DMS 273 treated with DMSO at 0.1 percent for 48 hours (cell line): ENCODE measurements at regions not wholly inside any gene's neighbourhood (a gene's known extent, or its start where the extent isn't known, plus 50 kb on each side); places are given as distances from the start of the nearest gene placed in this dataset.
A peak's percentile ranks its signal among the peaks of the same experiment; 100 is the strongest.

ENCODE experiments used
- DNase-seq: peaks from one replicate; lab custom pipeline; 2025; lab: John Stamatoyannopoulos, UW

GRCh38 chr7:10121631-10122030 is 852.0 kb upstream of the PHF14 start:
- no peak for DNase-seq

GRCh38 chr7:10122551-10123100 is 851.0 kb upstream of the PHF14 start:
- no peak for DNase-seq

GRCh38 chr7:10128748-10129147 is 844.9 kb upstream of the PHF14 start:
- peak; percentile 4 for DNase-seq

GRCh38 chr7:10138087-10138854 is 835.4 kb upstream of the PHF14 start:
- no peak for DNase-seq

GRCh38 chr7:10146271-10146670 is 827.4 kb upstream of the PHF14 start:
- DNase-seq: no peak

- no peak for DNase-seq
Measured at GRCh38 chr7:10156972-10157371, 816.7 kb upstream of the PHF14 start.

- DNase-seq: no peak
Measured at GRCh38 chr7:10181996-10182395, 791.7 kb upstream of the PHF14 start.

GRCh38 chr7:10192074-10192473 is 781.6 kb upstream of the PHF14 start:
- DNase-seq: peak; percentile 38

- no peak for DNase-seq
Measured at GRCh38 chr7:10205696-10206095, 768.0 kb upstream of the PHF14 start.

- DNase-seq: no peak
Measured at GRCh38 chr7:10210000-10210399, 763.7 kb upstream of the PHF14 start.

GRCh38 chr7:10211016-10211415 is 762.7 kb upstream of the PHF14 start:
- no peak for DNase-seq

GRCh38 chr7:10211861-10212260 is 761.8 kb upstream of the PHF14 start:
- no peak for DNase-seq

GRCh38 chr7:10212649-10213048 is 761.0 kb upstream of the PHF14 start:
- no peak for DNase-seq

- no peak for DNase-seq
Measured at GRCh38 chr7:10216462-10216861, 757.2 kb upstream of the PHF14 start.

- no peak for DNase-seq
Measured at GRCh38 chr7:10221084-10221483, 752.6 kb upstream of the PHF14 start.

GRCh38 chr7:10222976-10223375 is 750.7 kb upstream of the PHF14 start:
- no peak for DNase-seq

GRCh38 chr7:10225275-10225674 is 748.4 kb upstream of the PHF14 start:
- no peak for DNase-seq

GRCh38 chr7:10237306-10237705 is 736.4 kb upstream of the PHF14 start:
- DNase-seq: no peak

- DNase-seq: no peak
Measured at GRCh38 chr7:10238641-10239040, 735.0 kb upstream of the PHF14 start.

- DNase-seq: peak; percentile 59
Measured at GRCh38 chr7:10239695-10240345, 733.9 kb upstream of the PHF14 start.

GRCh38 chr7:10245406-10245805 is 728.3 kb upstream of the PHF14 start:
- DNase-seq: peak; percentile 98

GRCh38 chr7:10257438-10257837 is 716.2 kb upstream of the PHF14 start:
- no peak for DNase-seq

- DNase-seq: no peak
Measured at GRCh38 chr7:10266976-10267375, 706.7 kb upstream of the PHF14 start.
